HG03045 (cell line): ENCODE measurements at regions not wholly inside any gene's neighbourhood (a gene's known extent, or its start where the extent isn't known, plus 50 kb on each side); places are given as distances from the start of the nearest gene placed in this dataset.

Source experiments
- ATAC-seq: cut with Tn5 transposase; IDR thresholded peaks from one replicate; pipeline ENCODE4 v1.9.1; 2021; ENCODE audit warnings: mild to moderate bottlenecking, moderate library complexity; ENCODE audit not compliant: unreplicated experiment

DNA sequence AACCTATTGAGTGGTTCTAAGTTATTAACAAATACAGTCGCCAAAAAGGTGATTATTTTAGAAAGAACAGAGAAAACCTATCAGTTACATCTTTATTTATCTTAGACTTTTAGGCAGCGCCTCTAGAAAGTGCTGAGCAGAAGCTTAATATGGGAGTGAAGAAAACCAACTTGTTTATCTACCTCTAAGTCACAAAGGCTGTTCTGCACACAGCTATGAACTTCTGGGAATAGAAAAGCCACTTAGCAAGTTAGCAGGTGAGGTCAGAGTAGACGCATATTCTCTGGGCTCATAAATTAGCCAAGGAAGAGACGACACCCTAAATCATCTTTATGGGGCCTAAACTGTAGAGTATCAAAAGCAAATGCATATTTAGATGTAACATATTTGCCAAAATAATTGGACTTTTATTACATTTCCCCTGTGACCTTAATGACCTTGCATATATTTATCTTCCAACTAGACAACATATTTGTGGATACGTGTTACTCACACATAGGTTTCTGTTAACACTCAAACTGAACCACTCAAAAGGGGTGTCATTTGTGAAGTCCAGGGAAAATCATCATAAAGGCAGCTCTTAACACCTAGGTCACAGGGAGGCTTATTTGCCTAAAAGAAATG lies 267.1 kb downstream of the ADGB start:
- no peak for ATAC-seq

DNA sequence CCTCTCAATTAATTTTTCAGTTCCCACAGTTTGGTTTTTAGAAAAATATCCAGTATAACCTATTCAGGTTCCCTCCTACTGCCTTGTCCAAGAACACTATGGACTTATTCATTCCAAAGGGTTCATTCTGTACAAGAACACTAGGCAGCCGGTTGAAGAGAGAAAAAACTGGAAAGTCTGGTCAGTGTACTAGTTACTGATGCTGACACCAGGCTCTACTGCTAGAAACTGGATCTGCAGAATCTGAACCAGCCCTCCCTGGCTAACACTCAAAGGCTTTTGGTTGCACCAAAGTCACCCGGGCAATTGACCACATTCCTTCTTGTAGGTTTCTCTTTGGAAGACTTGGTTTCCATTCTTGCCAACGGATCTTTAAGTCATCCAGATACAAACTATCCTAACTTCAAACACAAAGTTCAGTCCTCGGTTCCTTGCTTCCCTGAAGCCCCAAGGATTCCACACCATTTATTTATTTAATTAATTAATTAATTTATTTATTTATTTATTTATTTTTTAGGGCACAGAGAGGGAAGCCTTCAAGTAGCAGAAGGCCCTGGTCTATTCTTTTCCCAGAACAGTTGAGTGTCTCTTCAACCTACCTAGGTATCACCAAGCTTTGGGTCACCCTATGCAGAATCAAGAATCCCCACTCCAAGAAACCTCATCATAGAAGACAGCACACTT lies 268.1 kb downstream of the ADGB start:
- no peak for ATAC-seq

DNA sequence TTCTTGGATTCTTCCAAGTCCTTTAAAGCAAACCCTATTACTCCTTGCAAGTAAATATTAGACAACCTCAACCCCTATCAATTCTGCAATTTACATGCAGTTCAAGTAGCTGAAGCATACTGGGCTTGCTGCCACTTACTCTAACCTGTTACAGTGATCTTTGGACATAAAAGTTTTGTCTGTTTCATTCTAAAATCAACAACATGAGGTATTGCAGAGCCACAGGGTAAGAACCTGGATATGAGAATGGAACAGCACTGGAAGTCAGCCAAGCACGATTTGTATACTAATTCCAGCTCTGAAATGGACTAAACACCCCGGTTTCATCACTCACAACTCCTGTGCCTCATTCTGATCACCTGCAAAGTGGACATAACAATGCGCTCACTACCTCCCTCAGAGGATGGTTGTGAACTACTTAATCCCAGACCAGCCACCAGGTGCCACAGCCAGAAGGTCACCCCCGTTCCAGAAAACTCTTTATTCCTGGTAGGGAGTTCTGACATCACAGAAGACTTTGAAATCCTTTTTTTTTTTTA lies 270.0 kb downstream of the ADGB start:
- ATAC-seq: no peak

DNA sequence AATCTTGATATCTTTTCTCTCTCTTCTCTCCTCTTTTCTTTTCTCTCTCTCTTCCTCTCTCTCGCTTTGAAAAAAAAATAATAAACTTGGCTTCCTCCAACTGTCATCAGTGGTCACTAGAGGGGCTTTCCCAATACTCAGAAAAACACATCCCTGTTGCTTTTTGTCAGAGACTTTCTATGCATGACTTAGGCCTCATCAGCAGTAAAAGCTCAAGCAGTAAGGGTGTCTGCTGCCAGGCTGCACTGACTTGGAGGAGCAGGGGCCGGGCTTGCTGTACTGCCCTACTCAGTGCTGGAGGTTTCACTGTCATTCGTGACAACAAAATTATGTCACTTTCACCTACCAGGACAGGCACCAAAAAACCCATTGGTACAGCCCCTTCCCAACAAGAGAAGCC lies 272.0 kb downstream of the ADGB start:
- ATAC-seq: peak; percentile 78

DNA sequence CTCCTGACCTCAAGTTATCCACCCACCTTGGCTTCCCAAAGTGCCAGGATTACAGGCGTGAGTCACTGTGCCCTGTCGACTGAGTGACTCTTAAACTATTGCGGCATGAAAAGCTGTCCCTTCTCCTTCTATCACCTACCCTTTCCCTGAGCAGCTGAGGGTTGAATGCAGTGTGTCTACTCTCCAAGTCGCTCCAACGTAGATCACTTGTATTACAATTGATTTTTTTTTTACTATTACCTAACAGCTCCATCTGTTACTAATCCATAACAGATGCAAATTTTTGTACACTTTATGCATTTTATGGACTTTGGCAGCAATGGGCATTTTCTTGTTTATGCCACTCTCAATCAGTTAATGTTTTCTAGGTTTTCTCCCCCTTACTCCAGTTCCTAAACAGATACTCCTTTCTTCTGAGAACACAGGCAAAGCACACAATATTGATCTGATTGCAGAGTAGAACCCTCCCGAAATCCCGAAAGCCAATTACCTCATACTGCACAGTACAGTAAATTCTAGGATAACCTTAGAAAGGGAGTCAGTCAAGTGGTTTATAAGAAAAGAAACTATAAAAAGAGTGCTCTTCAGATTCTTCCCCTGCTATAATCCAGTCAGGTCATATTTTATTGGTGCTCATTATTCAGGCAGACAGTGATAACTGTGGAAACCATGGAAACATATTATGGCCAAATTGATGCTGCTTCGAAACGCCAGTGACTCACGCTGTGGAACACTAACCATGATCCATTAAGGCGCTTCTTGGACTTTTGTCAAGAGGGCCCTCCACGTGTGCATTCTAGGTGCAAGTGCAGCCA lies 273.0 kb downstream of the ADGB start:
- no peak for ATAC-seq

DNA sequence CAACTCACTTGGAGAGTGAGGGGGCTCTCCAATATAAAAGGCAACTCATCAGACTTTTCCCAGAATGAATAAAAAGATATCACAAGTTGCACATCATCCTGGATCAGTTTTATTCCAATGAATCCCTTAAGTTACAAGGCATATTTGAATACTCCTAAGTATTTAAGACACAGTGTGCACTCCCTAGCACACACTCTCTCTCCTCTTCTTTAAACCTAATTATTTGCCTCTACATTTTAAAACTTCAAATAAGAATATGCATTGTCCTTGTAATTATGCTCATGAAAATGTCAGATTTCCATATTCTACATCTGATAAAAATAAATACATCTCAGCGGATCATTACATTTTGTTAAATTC lies 273.6 kb downstream of the ADGB start:
- no peak for ATAC-seq

DNA sequence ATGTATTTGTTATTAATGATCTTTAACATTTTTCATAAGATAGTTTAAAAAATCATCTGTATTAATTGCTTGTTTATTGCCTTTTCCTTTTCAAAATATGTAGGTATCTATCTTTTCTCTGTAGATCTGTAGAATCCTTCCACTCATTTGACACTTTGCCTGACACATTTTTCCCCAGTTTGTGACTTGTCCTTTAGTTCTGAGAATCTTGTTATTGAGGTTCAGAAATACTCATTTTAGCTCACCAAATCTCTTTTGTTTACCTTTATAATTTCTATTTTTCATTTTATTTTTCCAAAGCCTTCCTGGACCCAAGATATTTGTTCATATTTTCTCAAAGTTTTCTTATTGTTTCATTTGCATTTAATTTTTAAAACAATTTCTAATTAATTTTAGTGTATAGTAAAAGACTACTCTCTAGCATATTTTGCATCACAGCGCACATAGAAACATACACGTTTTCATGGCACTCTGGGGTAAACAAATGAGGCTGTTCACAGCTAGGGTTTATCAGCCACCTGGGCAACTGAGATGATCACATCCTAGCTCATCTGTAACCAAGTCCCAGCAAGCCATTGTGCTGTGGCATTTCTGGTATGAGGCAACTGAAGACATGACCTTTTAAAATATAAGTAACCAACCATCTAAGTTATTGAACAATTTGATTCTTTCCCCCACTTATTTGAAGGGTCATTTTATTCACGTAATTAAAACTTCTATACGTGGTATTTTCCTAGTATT lies 275.7 kb downstream of the ADGB start:
- ATAC-seq: no peak

DNA sequence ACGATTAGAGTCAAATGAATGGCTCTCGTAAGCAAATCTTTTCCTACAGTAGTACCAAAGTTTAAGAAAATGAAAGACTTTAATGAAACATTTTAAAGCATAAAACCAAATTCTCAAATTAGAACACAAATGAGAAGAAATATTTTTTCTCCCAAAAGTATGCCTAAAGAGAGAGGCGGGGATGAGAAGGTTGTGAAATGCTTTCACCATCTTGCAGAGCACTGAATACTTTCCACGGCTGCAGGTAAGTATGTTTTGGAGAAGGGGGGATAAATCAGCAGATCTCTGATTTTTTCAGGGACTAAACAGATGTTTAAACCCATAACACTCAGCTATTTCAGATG lies 277.1 kb downstream of the ADGB start:
- no peak for ATAC-seq

DNA sequence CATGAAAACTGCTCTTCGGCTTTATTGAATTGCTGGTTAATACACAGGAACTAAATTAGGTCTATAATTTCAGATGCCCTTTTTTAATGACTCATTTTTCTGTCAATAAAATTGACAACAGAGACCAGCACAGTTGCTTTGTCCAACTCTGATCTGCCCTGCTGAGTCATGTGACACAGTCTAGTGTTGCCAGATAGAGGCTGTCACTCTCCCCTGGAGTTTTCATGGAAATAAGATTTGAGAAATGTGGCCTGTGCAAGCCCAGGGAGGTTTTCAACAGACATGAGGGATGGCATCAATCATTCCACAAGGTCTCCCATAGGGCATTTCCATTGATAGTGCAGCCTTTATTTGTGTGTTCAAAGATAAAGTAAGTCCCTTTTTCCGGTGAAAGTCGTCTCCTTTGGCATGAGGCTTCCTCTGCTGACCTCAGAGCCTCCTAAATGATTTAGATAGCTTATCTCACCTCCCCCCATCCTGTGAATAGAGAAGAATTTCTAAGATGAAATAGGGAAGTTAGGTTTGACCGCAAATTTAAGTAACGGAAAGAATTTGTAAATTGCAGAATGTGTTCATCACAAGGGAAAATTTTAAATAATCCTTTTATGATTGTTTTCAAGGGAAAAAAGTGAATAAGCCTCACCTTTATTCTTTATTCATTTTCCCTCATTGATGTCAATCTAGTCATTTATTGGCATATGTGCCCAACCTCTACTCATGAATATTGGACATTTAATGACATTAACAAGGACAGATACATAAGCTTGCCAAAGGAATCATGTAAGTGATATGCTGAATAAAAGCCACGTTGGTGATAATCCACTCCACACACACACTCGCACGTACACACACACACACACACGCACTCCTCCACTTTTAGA lies 277.7 kb downstream of the ADGB start:
- no peak for ATAC-seq

DNA sequence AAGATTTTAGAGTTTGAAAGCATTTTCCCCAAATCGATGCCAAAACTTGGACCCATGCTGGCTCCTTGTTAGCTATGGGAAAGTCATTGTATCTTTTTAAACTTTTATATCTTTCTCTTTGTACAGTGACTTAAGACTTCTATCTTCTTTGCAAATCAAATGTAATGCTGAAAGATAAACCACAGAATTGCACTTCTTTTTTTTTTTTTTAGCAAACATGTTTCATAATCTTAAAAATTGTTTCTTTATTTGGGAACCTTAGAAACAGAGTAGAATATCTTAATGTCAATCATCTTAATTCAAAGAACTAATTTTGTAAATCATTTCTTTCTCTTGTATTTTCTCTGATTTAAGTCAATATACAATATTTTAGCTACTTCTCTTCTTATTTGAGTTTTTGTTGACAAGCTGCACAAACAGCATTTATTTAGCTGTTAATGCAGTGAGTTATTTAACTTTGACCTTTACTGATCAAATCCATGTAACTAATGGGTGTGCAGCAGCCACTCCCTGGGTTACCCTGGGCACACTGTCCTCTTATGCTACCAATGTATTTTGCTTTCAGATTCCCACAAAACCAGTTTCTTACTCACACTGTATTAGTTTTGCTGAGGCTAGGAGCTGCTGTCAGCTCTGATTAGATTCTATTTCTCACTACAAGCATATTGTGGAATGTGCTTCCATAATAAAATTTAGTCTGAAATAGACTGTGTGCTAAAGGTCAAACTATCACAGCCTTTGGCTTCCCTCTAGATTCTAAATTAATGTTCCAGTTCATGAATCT lies 279.6 kb downstream of the ADGB start:
- ATAC-seq: no peak

DNA sequence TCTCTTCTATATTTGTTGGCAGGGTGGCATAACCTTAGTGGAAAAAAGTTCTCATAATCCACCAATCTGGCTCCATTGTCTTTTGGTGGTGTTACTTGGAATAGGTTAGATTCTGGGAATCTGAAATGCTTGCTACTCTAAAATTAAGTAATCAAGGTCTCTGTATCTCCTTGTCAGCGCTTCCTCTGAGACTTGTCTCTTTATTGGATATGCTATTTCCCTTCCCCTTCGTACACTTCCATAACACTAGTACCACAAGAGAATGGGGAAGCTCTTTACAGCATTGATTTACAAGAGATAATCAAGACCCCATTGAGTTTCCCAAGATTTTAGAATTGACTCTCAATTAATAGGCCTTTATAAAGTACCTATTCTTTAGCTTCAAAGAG lies 280.2 kb downstream of the ADGB start:
- ATAC-seq: no peak

DNA sequence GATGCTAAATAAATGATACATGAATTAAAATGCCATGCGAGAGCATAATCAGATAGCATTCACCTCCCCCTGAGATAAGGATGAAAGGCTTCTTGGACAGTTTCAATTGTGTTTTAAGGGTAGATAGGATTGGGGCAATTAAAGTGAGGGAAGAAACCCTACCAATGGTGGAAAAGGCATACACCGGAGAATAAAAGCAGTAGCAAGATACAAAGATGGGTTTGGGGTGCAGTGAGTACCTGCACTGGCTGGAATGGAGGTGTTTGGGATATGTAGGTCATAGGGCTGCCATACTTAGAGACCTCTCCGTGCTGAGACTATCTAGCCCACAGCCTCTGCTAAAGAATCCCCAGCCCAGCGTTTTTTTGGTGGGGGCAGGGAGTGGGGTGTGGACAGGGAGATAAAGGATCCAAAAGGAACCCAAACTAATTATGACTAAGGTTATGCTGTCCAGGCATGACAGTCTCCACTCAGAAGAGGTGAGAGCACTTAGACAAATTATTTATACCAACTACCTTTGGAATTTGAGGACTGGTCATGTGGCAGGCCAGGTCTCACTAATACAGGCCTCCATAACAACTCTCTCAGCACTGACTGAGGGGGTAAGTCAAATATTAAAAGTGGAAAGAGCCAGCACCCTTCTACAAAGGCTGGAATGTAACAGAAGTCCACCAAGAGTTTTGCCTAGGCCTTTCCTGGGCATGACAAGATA lies 280.8 kb downstream of the ADGB start:
- ATAC-seq: no peak

DNA sequence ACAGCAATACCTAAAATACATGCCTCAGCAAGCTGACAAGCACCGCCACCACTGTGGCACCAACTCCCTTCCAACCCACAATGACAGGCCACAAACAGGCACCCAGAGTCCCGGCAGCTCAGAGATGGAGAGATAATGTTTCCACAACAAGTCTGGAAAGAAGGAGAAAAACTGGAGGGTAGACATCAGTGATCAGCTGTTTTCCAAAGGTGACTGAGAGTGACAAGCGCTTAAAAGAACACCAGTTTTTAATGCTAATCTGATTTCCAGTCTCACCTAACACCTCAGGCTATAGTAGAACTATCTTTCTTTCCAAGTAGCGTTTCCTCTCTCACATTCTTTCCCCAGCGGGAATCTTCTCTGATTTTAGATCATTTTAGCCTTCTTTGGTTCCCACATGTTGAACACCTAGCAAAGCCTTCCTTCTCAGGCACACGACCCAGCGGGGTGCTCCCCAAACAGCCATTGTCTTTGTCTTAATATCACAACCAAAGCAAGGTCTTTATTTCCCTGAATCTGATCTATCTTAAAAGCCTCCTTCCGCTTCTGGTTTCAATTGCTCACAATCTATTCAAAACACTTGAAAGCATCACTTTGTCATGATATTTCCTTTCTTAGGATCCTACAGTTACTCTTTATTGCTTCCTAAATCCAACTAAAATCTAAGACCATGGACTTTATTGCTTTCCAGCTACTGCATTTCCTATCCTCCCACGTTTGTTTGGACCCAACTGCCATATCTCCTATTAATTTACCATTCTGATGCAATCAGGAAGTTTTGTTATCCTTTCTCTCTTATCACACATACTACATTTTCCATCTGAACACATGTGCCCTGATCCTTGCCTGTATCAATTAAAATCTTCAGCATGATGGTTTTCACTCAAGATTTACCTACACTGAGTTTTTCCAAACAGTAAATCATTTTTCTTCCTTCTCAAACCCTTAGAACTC lies 282.7 kb downstream of the ADGB start:
- ATAC-seq: no peak

DNA sequence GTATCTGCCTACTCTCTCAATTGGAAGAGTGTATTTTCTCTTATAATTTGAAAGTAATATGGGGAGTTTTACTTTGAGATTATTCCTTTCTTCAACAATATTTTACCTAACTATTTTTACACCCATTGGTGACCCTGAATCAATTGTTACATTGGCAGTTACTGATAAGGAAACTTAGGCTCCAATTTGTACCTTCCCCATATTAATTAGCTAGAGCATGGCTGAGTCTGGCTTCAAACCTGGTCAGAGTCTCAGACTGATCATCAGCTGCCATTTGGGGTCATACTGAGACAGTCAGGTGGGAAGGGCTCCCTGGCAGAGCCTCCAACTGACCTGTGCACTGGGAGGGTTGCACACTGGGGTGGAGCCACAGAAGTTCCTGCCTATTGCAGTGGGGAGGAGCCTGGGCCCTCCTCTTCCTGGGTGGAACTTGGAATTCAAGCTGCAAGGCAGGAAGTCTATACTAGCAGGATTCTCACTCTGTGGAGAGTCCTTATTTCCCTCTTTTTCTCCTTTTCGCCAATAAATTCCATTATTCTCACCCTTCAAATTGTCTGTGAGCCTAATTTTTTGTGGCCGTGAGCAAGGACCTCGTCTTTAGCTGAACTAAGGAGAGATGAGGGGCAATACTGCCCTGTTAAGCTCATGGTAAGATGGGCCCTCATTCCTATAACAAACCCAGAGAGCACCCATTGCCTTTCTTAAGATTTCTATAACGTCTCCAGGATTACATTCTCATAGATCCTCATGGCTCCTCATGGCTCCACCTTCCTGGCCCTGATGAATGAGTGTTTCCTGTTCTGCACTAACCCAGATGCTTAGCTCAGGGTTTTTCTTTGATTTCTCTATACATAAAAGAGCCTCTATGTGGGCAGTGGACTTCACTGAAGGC lies 285.1 kb downstream of the ADGB start:
- no peak for ATAC-seq

DNA sequence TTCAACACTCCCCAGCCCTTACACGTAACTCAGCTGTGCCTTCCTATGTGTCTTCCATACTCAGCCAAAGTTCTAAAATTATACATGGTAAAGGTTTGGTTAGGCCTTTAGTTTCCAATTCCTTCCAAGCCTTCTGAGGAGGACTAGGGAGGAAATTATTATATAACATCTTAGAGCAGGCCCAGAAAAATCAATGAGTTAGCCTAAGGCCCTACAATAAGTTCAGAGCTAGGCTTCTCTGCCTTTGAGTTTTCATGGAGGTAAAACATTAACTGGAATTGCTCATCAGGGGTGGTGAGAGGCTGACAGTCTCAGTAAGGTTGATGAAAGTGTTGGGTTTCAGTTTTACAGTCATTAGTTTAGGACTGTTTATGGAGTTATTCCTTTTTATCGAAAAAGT lies 286.0 kb downstream of the ADGB start:
- no peak for ATAC-seq

DNA sequence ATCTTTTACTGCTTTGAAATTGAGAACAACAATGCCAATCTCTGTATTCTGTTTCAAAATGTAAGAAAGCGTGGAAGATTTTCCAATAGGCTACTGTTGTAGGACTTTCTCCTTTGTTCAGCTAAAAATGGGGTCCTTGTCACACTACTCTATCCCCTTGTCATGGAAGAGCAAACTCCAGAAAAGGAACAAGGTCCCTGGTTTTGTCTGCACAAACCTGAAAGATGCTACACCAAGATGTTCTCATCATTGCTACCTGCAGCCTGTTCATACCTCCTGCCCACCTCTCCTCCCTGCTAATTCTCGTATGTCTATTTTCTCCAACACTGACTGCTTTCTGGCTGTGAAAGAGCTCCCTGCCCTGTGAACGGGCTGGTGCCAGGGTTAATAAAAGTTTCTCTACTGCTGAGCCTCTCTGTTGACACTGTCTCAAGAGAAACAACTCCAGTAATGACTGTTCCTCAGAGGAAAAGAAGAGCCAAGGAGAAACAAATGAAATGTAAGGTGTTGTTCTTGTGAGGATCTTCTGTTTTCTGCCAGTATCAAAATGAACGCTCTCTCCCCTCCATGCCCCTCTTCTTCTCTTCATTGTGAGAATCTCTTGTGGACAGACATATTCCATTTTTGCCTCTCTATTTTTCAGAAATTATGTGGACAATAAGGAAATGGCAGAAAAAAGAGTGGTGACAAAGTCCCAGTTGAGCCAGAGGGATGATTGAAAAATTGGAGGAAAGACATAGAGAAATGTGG lies 287.1 kb downstream of the ADGB start:
- ATAC-seq: no peak
